ENCODE measurements at regions not wholly inside any gene's neighbourhood (a gene's known extent, or its start where the extent isn't known, plus 50 kb on each side); places are given as distances from the start of the nearest gene placed in this dataset.

DNA sequence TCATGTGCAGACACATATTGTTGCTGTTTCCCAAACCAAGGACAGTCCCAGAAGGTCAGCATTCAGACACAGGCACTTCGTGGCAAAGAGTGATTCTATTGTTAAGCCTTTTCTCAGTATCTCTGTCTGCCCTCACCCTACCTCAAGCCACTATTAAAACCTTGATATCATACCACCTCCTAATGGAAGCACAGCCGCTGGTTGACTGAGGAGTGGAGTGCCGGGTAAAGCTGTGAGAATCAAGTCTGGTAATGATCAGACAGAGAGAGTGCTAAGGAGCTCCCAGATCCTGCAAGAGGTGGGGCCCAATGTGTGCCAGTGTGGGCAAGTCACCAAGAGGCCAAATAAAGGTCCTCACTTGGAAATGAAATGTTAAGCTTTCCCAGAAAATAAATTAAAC, 819.5 kb downstream of the BCL11A start:
- Histone ChIP-seq H3K9me3 (ENCODE audit: low read depth) (no peaks in the 10 kb centered on the region), H3K4me2 (ENCODE audit: unreplicated experiment) (no peak overlapping the region), H2AFZ (no peak overlapping the region), H3K27me3 (replicated peaks; ENCODE audit: insufficient read depth) (no peaks in the 10 kb centered on the region), H3F3A (ENCODE audit: insufficient read depth) (no peaks in the 10 kb centered on the region), H4K20me1 (ENCODE audit: insufficient read depth) (no peaks in the 10 kb centered on the region), H3K36me3 (ENCODE audit: low read depth) (no peaks in the 10 kb centered on the region), H3K27ac (no peak overlapping the region), H3K9me2 (ENCODE audit: insufficient read depth) (no peaks in the 10 kb centered on the region), H3K9ac (no peak overlapping the region), H3K4me3 (no peak overlapping the region), H3K4me1 (ENCODE audit: insufficient read depth) (no peaks in the 10 kb centered on the region), H3K79me2 (ENCODE audit: insufficient read depth) (no peaks in the 10 kb centered on the region)
- no peak for DNase-seq
- in situ Hi-C loops (cut with MboI), result no loop called here
- TF ChIP-seq EZH2 (IDR thresholded peaks at IDR 0.05; ENCODE audit: insufficient read depth, poor library complexity, severe bottlenecking) (no peak), EZH2phosphoT487 (IDR thresholded peaks at IDR 0.05; ENCODE audit: insufficient read depth, low read depth) (no peak)
- 17 to 18% methylated on average over 3 of the region's 3 CpGs for WGBS, 2 experiments (ENCODE audit: low coverage in 1 of 2, low lambda C conversion rate in 2 of 2, missing lambda C conversion rate in 2 of 2)

DNA sequence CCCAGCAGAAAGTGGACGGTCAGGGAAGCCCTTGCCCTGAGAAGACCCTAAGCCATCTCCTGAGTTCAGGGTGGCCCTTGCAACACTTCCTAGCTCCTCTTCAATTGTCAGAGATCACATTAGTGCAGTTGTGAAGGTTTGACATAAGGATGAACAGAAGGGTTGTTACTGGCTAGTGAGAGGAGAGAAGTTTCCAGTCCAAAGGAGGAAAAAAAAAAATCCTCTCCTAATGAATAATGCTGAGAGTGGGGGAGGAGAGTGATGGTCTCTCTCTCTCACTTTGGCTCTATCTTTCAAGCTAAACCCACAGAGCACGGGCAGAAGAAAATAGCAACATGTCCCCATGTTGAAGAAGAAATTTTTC, 819.9 kb downstream of the BCL11A start:
- in situ Hi-C loops (cut with MboI), result no loop called here
- Histone ChIP-seq H3K9me3 (ENCODE audit: low read depth) (no peaks in the 10 kb centered on the region), H3K79me2 (ENCODE audit: insufficient read depth) (no peaks in the 10 kb centered on the region), H3K4me1 (ENCODE audit: insufficient read depth) (no peaks in the 10 kb centered on the region), H3K4me3 (no peak overlapping the region), H3K9ac (no peak overlapping the region), H3K9me2 (ENCODE audit: insufficient read depth) (no peaks in the 10 kb centered on the region), H4K20me1 (ENCODE audit: insufficient read depth) (no peaks in the 10 kb centered on the region), H3K4me2 (ENCODE audit: unreplicated experiment) (no peak overlapping the region), H3F3A (ENCODE audit: insufficient read depth) (no peaks in the 10 kb centered on the region), H2AFZ (no peak overlapping the region), H3K27me3 (replicated peaks; ENCODE audit: insufficient read depth) (no peaks in the 10 kb centered on the region), H3K27ac (no peak overlapping the region), H3K36me3 (ENCODE audit: low read depth) (no peaks in the 10 kb centered on the region)
- TF ChIP-seq EZH2phosphoT487 (IDR thresholded peaks at IDR 0.05; ENCODE audit: insufficient read depth, low read depth) (no peak), EZH2 (IDR thresholded peaks at IDR 0.05; ENCODE audit: insufficient read depth, poor library complexity, severe bottlenecking) (no peak)
- 34 to 40% methylated on average over 2 of the region's 2 CpGs for WGBS, 2 experiments (ENCODE audit: low coverage in 1 of 2, low lambda C conversion rate in 2 of 2, missing lambda C conversion rate in 2 of 2)
- DNase-seq, result no peak

DNA sequence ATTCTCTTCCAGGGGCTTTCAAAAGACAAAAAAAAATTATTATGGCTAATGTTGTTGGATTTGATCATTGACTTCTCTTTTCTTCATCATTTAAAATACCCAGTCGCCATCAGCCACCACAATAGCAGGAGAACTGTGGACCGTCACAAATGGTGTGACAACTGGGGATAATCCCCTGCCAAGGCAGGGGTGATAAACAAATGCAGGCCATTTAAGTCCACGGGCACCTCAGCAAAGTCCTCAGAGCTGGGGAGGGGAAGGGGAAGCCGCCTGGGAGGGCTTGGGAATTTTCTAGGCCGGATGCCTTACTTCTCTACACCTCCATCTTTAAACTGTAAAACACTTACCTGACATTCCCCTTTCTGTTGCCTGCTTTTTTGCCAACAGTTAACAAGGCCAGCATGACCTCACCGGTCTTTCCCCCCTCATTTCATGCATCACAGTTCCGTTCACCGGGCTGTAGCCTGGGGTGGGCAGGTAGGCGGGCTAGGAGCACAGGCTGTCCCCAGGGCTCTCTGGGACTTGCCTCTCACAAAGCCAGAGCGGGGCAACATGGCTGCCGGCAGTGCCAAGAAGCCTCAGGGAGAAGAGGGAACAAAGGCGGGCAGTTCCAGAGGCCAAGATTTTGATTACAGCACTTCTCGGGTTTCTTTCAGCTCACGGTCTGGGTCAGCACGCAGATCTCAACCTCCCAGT, 820.4 kb downstream of the BCL11A start:
- TF ChIP-seq EZH2 (IDR thresholded peaks at IDR 0.05; ENCODE audit: insufficient read depth, poor library complexity, severe bottlenecking), result no peak
- no peak for TF ChIP-seq EZH2phosphoT487 (IDR thresholded peaks at IDR 0.05; ENCODE audit: insufficient read depth, low read depth)
- H3K27me3 ChIP-seq (replicated peaks; ENCODE audit: insufficient read depth), result no peaks in the 10 kb centered on the region
- no peaks in the 10 kb centered on the region for H3K79me2 ChIP-seq (ENCODE audit: insufficient read depth)
- no peaks in the 10 kb centered on the region for H3K9me2 ChIP-seq (ENCODE audit: insufficient read depth)
- no peak overlapping the region for H3K4me2 ChIP-seq (ENCODE audit: unreplicated experiment)
- in situ Hi-C loops (cut with MboI), result no loop called here
- H3K27ac ChIP-seq, result no peak overlapping the region
- no peaks in the 10 kb centered on the region for H3K36me3 ChIP-seq (ENCODE audit: low read depth)
- H3F3A ChIP-seq (ENCODE audit: insufficient read depth), result no peaks in the 10 kb centered on the region
- no peaks in the 10 kb centered on the region for H3K9me3 ChIP-seq (ENCODE audit: low read depth)
- no peak overlapping the region for H3K4me3 ChIP-seq
- H3K9ac ChIP-seq, result no peak overlapping the region
- no peaks in the 10 kb centered on the region for H3K4me1 ChIP-seq (ENCODE audit: insufficient read depth)
- WGBS, 2 experiments (ENCODE audit: low coverage in 1 of 2, low lambda C conversion rate in 2 of 2, missing lambda C conversion rate in 2 of 2), result 42 to 44% methylated on average over 15 of the region's 15 CpGs
- no peak for DNase-seq
- H4K20me1 ChIP-seq (ENCODE audit: insufficient read depth), result no peaks in the 10 kb centered on the region
- H2AFZ ChIP-seq, result no peak overlapping the region

DNA sequence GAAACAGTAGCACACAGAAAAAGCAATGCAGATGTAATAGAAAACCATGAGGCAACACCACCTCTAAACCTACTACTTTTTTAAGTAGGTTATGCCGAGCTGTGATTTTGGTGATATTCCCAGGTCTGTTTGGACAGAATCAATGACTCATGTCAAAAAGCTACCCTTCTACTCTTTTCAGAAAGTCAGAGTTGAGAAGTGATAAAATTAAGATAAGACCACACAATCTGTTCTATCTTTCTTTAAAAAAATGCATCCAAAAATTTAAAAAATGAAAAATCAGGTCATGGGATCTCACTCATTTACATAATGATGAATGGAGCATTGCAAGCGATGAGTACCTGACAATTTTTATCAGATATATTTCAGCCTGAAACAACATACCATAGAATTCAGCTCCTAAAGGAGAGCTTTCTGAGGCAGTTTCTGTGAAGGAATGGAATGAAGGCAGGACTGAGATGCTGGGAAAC, 826.3 kb downstream of the BCL11A start:
- H3F3A ChIP-seq (ENCODE audit: insufficient read depth), result no peaks in the 10 kb centered on the region
- DNase-seq, result no peak
- H3K9ac ChIP-seq, result no peak overlapping the region
- in situ Hi-C loops (cut with MboI), result no loop called here
- 45 to 55% methylated on average over 2 of the region's 2 CpGs for WGBS, 2 experiments (ENCODE audit: low coverage in 1 of 2, low lambda C conversion rate in 2 of 2, missing lambda C conversion rate in 2 of 2)
- H3K36me3 ChIP-seq (ENCODE audit: low read depth), result no peaks in the 10 kb centered on the region
- TF ChIP-seq EZH2 (IDR thresholded peaks at IDR 0.05; ENCODE audit: insufficient read depth, poor library complexity, severe bottlenecking) (no peak), EZH2phosphoT487 (IDR thresholded peaks at IDR 0.05; ENCODE audit: insufficient read depth, low read depth) (no peak)
- H3K4me1 ChIP-seq (ENCODE audit: insufficient read depth), result no peaks in the 10 kb centered on the region
- H3K9me2 ChIP-seq (ENCODE audit: insufficient read depth), result no peaks in the 10 kb centered on the region
- H2AFZ ChIP-seq, result no peak overlapping the region
- no peak overlapping the region for H3K4me3 ChIP-seq
- no peaks in the 10 kb centered on the region for H3K27me3 ChIP-seq (replicated peaks; ENCODE audit: insufficient read depth)
- H3K27ac ChIP-seq, result no peak overlapping the region
- no peaks in the 10 kb centered on the region for H4K20me1 ChIP-seq (ENCODE audit: insufficient read depth)
- no peaks in the 10 kb centered on the region for H3K79me2 ChIP-seq (ENCODE audit: insufficient read depth)
- no peak overlapping the region for H3K4me2 ChIP-seq (ENCODE audit: unreplicated experiment)
- no peaks in the 10 kb centered on the region for H3K9me3 ChIP-seq (ENCODE audit: low read depth)

Data from GM23248 (cell line).